ENCODE measurements at regions not wholly inside any gene's neighbourhood (a gene's known extent, or its start where the extent isn't known, plus 50 kb on each side); places are given as distances from the start of the nearest gene placed in this dataset.

- no peak for DNase-seq (ENCODE audit: low spot score)
Measured at GRCh38 chr12:98389593-98389992, 125.8 kb upstream of the TMPO start.

- DNase-seq (ENCODE audit: low spot score), result peak; percentile 90
Measured at GRCh38 chr12:98397323-98398105, 117.9 kb upstream of the TMPO start.

DNA sequence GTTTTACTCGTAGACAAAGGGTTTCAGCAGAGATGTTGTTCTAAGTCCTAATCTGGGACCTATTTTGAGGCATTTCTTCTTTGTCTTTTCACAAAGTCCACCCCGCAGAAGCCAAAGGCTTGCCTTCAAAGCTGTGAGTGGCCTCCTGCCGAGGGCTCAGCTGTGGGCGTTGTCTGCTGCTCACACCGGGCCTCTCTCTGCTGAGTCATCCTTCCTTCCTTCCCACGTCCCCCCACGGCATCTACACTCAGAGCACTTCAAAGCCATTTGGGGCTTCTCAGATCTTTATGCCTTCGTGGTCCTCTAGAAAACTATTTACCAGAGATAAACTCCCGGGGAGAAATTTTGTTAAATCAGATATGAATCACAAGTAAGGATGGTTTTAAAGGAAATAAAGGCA is 115.9 kb upstream of the TMPO start:
- DNase-seq (ENCODE audit: low spot score), result peak; percentile 77

DNA sequence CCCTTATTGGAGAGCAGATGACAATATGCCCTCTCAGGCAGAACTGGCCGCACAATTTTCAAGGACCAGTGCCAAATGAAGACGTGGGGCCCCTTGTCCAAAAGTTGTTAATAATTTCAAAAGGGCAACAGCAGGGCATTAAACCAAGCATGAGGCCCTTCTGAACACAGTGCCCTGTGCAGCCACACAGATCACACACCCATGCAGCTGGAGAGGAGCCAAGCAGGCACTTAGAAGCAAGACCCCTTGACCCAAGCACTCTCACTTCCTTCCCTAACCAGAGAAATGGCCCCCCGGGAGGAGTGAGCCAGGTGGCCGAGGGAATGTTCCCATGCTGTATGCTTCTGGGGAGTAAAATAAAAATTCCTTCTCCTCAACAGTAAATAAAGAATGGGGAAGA is 114.0 kb upstream of the TMPO start:
- no peak for DNase-seq (ENCODE audit: low spot score)

- DNase-seq (ENCODE audit: low spot score), result no peak
Measured at GRCh38 chr12:98402091-98402490, 113.3 kb upstream of the TMPO start.

DNA sequence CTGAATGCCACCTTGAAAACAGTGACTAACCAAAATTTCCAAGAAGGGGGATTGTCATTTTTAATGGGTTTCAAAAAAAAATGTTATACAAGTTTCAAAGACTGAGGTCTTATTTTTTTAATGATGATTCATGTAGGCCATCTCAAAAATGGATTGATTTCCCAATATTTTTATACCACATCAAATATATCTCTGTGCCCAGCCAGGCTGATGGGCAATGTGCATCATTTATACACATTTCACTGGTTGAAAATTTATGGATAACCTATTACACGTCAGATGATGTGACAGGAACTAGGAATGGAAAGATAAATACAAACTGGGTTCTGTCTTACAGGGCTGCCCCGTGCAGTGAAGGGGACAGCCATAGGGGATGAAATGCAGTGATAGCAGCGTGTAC is 112.7 kb upstream of the TMPO start:
- no peak for DNase-seq (ENCODE audit: low spot score)

- DNase-seq (ENCODE audit: low spot score), result no peak
Measured at GRCh38 chr12:98403385-98403784, 112.0 kb upstream of the TMPO start.

DNA sequence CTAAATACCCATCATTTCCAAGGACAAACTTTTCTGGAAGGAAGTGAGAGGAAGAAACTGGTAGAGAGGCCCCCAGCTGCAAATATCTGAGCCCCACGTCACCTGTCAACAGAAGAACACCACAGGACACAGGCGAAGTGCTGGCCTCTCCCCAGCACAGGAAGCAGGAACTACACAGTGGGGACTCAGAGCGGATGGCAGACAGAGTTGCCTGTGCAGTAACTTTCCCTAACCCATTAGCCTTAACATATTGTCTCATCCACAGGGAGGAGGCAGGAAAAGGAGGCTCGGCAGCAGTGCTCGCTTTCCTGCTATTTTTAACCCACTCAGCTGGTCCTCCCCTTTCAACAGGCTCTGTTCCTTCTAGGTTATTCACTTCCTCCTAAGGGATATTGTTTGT is 111.5 kb upstream of the TMPO start:
- DNase-seq (ENCODE audit: low spot score), result no peak

GRCh38 chr12:98405805-98406366 is 109.5 kb upstream of the TMPO start:
- no peak for DNase-seq (ENCODE audit: low spot score)

GRCh38 chr12:98406378-98406777 is 109.0 kb upstream of the TMPO start:
- no peak for DNase-seq (ENCODE audit: low spot score)

- no peak for DNase-seq (ENCODE audit: low spot score)
Measured at GRCh38 chr12:98408681-98409080, 106.7 kb upstream of the TMPO start.

- no peak for DNase-seq (ENCODE audit: low spot score)
Measured at GRCh38 chr12:98409548-98409947, 105.8 kb upstream of the TMPO start.

GRCh38 chr12:98410356-98410755 is 105.0 kb upstream of the TMPO start:
- DNase-seq (ENCODE audit: low spot score), result no peak

DNA sequence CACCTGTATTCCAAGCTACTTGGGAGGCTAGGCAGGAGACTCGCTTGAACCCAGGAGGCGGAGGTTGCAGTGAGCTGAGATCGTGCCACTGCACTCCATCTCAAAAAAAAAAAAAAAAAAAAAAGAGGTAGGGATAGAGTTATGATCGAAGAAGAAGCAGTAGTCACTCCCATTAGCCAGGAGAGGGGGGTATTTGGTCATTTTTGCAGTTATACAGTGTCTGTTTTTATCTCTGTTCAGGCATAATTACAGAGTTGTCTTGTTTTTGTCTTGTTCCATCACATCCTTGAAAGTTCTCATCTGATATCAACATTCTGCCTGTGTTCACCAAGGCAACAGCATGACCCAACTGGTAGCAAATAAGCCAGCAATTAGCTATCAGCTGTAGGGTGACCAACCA is 98.5 kb upstream of the TMPO start:
- DNase-seq (ENCODE audit: low spot score), result peak; percentile 66

GRCh38 chr12:98417266-98417665 is 98.1 kb upstream of the TMPO start:
- no peak for DNase-seq (ENCODE audit: low spot score)

DNA sequence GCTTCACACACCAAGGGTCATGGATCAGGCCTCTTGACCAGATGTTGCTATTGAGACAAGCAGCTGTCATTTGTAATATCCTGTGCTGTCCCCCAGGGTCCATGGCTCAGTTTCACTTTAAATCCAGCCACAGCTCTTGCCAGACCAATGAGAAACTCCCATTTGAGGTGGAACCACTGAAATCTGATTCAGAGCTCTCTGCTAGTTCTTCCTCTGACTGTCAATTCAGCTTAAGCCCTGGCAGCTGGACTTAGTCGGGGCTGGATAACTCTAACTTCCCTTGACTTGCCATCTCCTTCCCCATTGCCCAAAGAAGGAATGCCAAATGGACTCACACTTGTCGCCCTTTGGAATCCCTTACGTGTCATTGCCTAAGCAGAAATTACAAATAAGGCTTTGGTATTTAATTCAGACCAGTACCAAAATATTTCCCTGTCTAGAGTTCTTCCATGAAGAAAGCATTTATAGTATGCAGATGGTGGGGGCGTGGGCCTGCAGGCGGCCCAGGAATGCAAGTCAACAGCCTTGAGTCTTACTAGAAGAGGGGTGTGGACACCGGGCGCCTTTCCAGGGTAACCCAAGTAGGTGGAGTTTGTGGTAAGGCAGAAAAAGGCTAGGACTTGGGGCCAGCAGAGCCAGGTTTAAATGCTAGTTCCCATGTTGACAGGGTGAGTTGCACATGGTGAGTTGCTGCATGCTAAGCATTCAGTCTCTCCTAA is 96.9 kb upstream of the TMPO start:
- DNase-seq (ENCODE audit: low spot score), result peak; percentile 97

- DNase-seq (ENCODE audit: low spot score), result peak; percentile 86
Measured at GRCh38 chr12:98419081-98419794, 96.2 kb upstream of the TMPO start.

DNA sequence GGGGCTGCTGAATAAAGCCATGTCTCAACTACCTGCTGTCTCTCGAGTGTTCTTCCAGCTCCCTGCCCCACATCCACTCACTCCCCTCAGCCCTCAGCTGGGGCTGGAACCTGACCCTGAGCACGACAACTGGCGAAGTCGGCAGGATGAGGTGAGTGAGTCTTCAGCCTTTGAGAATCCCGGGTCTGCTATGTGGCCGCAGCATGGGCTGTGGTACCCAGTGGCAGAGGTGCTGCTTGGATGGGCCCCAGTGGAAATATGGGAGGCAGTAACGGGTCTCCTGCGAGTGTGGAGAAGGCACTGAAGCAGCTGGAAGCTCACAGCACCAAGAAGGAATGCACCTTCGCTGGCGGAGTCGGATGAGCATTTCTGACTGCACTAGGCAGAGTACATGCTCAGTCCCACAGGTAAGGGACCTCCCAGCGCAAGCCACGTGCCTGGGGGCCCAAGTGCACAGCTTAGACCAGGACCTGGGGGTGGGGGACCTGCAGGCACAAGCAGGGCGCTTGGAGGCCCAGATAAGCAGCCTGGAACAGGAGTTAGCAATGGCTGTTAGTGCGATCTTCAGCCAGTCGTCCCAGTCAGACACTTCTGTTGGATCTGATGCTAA is 95.5 kb upstream of the TMPO start:
- no peak for DNase-seq (ENCODE audit: low spot score)

DNA sequence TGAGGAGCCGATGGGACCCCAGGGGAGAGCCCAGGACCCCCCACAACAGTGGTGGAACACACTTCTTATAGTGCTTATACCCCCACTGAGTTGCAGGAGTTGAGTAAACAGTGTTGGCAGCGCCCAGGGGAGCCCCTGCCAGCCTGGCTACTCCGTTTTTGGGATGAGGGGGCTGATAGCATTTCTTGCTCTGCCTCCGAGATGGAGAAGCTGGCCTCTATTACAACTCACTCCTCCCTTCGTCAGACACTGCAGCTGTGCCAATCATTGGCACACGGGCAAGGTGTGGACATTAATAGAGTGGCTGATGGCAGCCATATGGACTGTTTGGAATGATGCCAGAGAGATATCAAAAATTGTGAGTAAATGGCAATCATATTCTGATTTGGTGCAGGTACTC is 94.9 kb upstream of the TMPO start:
- no peak for DNase-seq (ENCODE audit: low spot score)

DNA sequence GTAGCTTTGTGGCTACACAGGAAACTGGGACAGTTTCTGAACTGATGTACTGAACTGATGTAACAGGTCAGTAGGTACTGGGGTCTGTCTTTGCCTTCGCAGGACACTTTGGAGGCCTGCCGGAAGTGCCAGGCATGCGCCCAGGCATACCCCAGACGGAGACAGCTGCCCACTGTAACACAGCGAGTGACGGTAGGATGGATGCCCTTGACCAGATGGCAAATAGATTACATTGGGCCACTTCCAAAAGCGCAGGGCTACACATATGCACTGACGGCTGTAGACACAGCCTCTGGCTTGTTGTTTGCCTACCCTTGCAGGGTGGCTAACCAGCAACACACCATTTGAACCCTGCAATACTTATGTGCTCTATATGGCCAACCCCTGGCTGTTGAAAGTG is 94.1 kb upstream of the TMPO start:
- DNase-seq (ENCODE audit: low spot score), result no peak

GRCh38 chr12:98422359-98422758 is 93.0 kb upstream of the TMPO start:
- no peak for DNase-seq (ENCODE audit: low spot score)

- DNase-seq (ENCODE audit: low spot score), result no peak
Measured at GRCh38 chr12:98422812-98423211, 92.6 kb upstream of the TMPO start.
